Heart left ventricle (tissue), 13 donors: ENCODE measurements at regions not wholly inside any gene's neighbourhood (a gene's known extent, or its start where the extent isn't known, plus 50 kb on each side); places are given as distances from the start of the nearest gene placed in this dataset.

ENCODE experiments used
- CTCF ChIP-seq, 12 donors: fragments of 200-600 bp; sonication (generic) in 4 of 12; IDR thresholded peaks; one replicate each; pipeline versions ENCODE4 v1.5.0 to v1.8.0; 2018 to 2022; ENCODE audit warnings: antibody characterized with exemption in 12 of 12, mild to moderate bottlenecking in 5 of 12
- POLR2A ChIP-seq, 2 donors: fragments of 450-650 bp; IDR thresholded peaks; one replicate each; pipeline ENCODE4 v1.6.1; 2017; ENCODE audit warnings: antibody characterized with exemption in 2 of 2, mild to moderate bottlenecking in 2 of 2, moderate library complexity in 2 of 2
- donor health status: ischemic (EF 13 %, LVEDD 7.1; RV severe dilation, severe dysfunction).
- donor health status: DM: no; HTN: yes; CAD: no.
- donor health status: DM: no; HTN: no; CAD: no.
- donor health status: ischemic (EF 25% LVEDD 6.9; RV normal size, moderate dysfunction).
- donor health status: ischemic (EF 25% LVEDD 5.7; RV mildly dilated, moderate dysfunction).
- donor health status: ischemic (EF 35%, LVEDD 5.7; RV mildly dilated, moderate dysfunction).
- donor health status: nonischemic (EF 11% LVEDD 7.7; RV severe dilation, severe dysfunction).
- donor health status: DM: yes; HTN: yes; CAD: no.
- donor health status: PGD.
- donor health status: ischemic (EF 29% LVEDD 5.4; RV normal size, mild dysfunction).
- donor health status: nonischemic (EF 23%, LVEDD 6.1; RV moderate dilation, normal function).

GRCh38 chr1:208917723-208918122, 665.8 kb upstream of the CAMK1G start:
- TF ChIP-seq CTCF (IDR thresholded peaks at IDR 0.05) (no peak), POLR2A (IDR thresholded peaks at IDR 0.05) (no peak)
